ENCODE measurements at regions not wholly inside any gene's neighbourhood (a gene's known extent, or its start where the extent isn't known, plus 50 kb on each side); places are given as distances from the start of the nearest gene placed in this dataset.

GRCh38 chr4:35423104-35423503 lies 821.2 kb downstream of the ARAP2 start:
- Mint-ChIP-seq H3K4me3 (ENCODE audit: low read depth, unreplicated experiment) (no peak overlapping the region), H3K4me1 (ENCODE audit: low read depth, unreplicated experiment) (no peaks in the 10 kb centered on the region), H3K36me3 (ENCODE audit: insufficient read depth, unreplicated experiment) (no peaks in the 10 kb centered on the region), H3K27me3 (ENCODE audit: unreplicated experiment) (no peaks in the 10 kb centered on the region), H3K27ac (ENCODE audit: unreplicated experiment) (no peak overlapping the region), H3K9me3 (ENCODE audit: low read depth, unreplicated experiment) (peaks cover 13% of the 10 kb centered on the region)
- CTCF ChIA-PET = no interaction called here
- intact Hi-C loops (cut with micrococcal nuclease; ENCODE audit: unreplicated experiment) = no loop called here
- TF ChIP-seq CTCF (IDR thresholded peaks at IDR 0.05; ENCODE audit: unreplicated experiment) = no peak
- DNase-seq = no peak
- no TSS peak for BruUV-seq (replicated peaks)

DNA sequence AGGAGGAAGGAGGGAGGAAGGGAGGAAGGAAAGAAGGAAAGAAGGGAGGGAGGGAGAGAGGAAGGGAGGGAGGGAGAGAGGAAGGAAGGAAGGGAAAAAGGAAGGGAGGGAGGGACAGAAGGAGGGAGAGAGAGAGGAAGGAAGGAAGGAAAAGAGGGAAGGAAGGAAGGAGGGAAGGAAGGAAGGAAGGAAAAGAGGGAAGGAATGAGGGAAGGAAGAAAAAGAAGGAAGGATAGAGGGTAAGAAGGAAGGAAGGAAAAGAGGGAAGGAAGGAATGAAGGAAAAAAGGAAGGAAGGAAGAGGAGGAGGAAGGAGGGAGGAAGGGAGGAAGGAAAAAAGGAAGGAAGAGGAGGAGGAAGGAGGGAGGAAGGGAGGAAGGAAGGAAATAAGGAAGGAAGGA lies 796.8 kb downstream of the ARAP2 start:
- intact Hi-C loops (cut with micrococcal nuclease; ENCODE audit: unreplicated experiment) = no loop called here
- Mint-ChIP-seq H3K27ac (ENCODE audit: unreplicated experiment) (no peak overlapping the region), H3K4me1 (ENCODE audit: low read depth, unreplicated experiment) (no peaks in the 10 kb centered on the region), H3K4me3 (ENCODE audit: low read depth, unreplicated experiment) (no peak overlapping the region), H3K9me3 (ENCODE audit: low read depth, unreplicated experiment) (peaks cover 18% of the 10 kb centered on the region), H3K36me3 (ENCODE audit: insufficient read depth, unreplicated experiment) (no peaks in the 10 kb centered on the region), H3K27me3 (ENCODE audit: unreplicated experiment) (no peaks in the 10 kb centered on the region)
- CTCF ChIA-PET = no interaction called here
- no peak for TF ChIP-seq CTCF (IDR thresholded peaks at IDR 0.05; ENCODE audit: unreplicated experiment)
- no TSS peak for BruUV-seq (replicated peaks)
- no peak for DNase-seq

DNA sequence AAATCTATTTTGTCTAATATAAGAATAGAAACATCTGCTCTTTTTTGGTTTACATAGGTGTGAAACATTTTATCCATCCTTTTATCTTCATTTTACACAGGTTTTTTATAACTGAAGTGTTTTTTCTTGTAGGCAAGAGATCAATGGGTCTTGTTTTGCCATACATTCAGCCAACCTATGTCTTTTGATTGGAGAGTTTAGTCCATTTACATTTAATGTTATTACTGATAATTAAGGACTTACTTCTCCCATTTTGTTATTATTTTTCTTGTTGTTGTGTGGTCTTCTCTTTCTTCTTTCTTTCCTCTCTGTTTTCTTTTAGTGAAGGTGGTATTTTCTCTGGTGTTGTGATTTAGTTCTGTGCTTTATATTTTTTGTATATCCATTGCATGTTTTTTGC lies 785.3 kb downstream of the ARAP2 start:
- Mint-ChIP-seq H3K27ac (ENCODE audit: unreplicated experiment) (no peak overlapping the region), H3K9me3 (ENCODE audit: low read depth, unreplicated experiment) (peaks cover 11% of the 10 kb centered on the region), H3K27me3 (ENCODE audit: unreplicated experiment) (no peaks in the 10 kb centered on the region), H3K4me1 (ENCODE audit: low read depth, unreplicated experiment) (no peaks in the 10 kb centered on the region), H3K4me3 (ENCODE audit: low read depth, unreplicated experiment) (no peak overlapping the region), H3K36me3 (ENCODE audit: insufficient read depth, unreplicated experiment) (no peaks in the 10 kb centered on the region)
- no TSS peak for BruUV-seq (replicated peaks)
- intact Hi-C loops (cut with micrococcal nuclease; ENCODE audit: unreplicated experiment) = no loop called here
- CTCF ChIA-PET = no interaction called here
- DNase-seq = no peak
- no peak for TF ChIP-seq CTCF (IDR thresholded peaks at IDR 0.05; ENCODE audit: unreplicated experiment)

GRCh38 chr4:35461931-35462659 lies 782.2 kb downstream of the ARAP2 start:
- intact Hi-C loops (cut with micrococcal nuclease; ENCODE audit: unreplicated experiment) = no loop called here
- Mint-ChIP-seq H3K4me1 (ENCODE audit: low read depth, unreplicated experiment) (no peaks in the 10 kb centered on the region), H3K9me3 (ENCODE audit: low read depth, unreplicated experiment) (peaks cover 7% of the 10 kb centered on the region), H3K4me3 (ENCODE audit: low read depth, unreplicated experiment) (no peak overlapping the region), H3K27me3 (ENCODE audit: unreplicated experiment) (no peaks in the 10 kb centered on the region), H3K36me3 (ENCODE audit: insufficient read depth, unreplicated experiment) (no peaks in the 10 kb centered on the region), H3K27ac (ENCODE audit: unreplicated experiment) (no peak overlapping the region)
- CTCF ChIA-PET = no interaction called here
- no peak for DNase-seq
- no peak for TF ChIP-seq CTCF (IDR thresholded peaks at IDR 0.05; ENCODE audit: unreplicated experiment)
- no TSS peak for BruUV-seq (replicated peaks)

Measured in Calu3 (cell line).